ENCODE measurements at regions not wholly inside any gene's neighbourhood (a gene's known extent, or its start where the extent isn't known, plus 50 kb on each side); places are given as distances from the start of the nearest gene placed in this dataset.
A peak's percentile ranks its signal among the peaks of the same experiment; 100 is the strongest.

DNA sequence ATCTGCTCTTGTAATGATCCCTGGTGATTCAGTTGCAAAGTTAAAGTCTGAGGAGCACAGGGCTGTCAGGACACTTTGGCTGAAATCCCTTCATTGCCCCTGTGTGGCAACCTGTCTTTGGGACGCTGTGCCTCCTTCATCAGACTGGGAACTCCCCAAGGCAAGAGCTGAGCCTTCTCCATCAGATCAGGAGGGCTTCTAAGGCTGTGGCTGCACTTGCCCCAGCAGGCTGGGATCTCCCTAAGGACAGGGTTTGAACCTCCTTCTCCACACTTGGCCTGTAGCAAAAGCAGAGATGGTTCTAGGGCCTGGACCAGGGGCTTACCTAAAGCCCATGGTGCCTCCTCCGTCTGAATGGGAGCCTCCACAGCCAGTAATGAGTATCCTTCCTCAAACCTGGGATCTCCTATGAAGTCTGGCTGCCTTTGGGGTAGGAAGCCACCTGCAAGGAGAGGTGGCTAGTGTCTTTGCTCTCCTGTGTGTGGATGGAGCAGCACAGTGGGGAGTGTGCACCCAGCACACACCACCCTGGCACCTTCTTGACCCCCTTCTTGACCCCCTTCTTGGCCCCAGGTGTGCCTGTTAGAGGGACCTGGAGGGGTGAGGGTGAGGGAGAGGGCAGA lies 79.0 kb upstream of the NKD1 start:
- Histone ChIP-seq H2AFZ (ENCODE audit: low read length) (no peak overlapping the region), H3K27ac (ENCODE audit: insufficient read depth, low read length) (no peak overlapping the region), H3K4me2 (ENCODE audit: extremely low read depth, insufficient read depth, low read length) (no peak overlapping the region), H3K4me3 (replicated peaks in 1 of 4; ENCODE audit: control extremely low read depth in 1 of 4, insufficient read depth in 1 of 4, low read depth in 3 of 4, low read length in 4 of 4) (no peak overlapping the region), H3K9me3 (ENCODE audit: control insufficient read depth, insufficient read depth, low read depth, low read length) (no peaks in the 10 kb centered on the region), H3K36me3 (ENCODE audit: control insufficient read depth, insufficient read depth, low read length) (no peaks in the 10 kb centered on the region), H3K79me2 (ENCODE audit: control insufficient read depth, insufficient read depth, low read length) (no peaks in the 10 kb centered on the region), H3K9ac (ENCODE audit: insufficient read depth, low read length) (no peak overlapping the region), H3K4me1 (ENCODE audit: control insufficient read depth, extremely low read depth, insufficient read depth, low read length) (no peaks in the 10 kb centered on the region), H4K20me1 (ENCODE audit: control insufficient read depth, extremely low read depth, insufficient read depth, low read length) (no peaks in the 10 kb centered on the region), H3K27me3 (ENCODE audit: control insufficient read depth, insufficient read depth, low read length) (peaks cover 9% of the 10 kb centered on the region)
- no peak for DNase-seq (ENCODE audit: low read depth in 2 of 2)
- TF ChIP-seq CTCF (conservative IDR thresholded peaks at IDR 0.05 in 1 of 2, IDR thresholded peaks at IDR 0.05 in 1 of 2; ENCODE audit: low read depth in 1 of 2, low read length in 2 of 2) (no peak), EZH2 (IDR thresholded peaks at IDR 0.05; ENCODE audit: low read length, missing control alignments) (no peak)

- Histone ChIP-seq H3K27me3 (ENCODE audit: control insufficient read depth, insufficient read depth, low read length) (peaks cover 9% of the 10 kb centered on the region), H3K4me3 (replicated peaks in 1 of 4; ENCODE audit: control extremely low read depth in 1 of 4, insufficient read depth in 1 of 4, low read depth in 3 of 4, low read length in 4 of 4) (no peak overlapping the region), H3K27ac (ENCODE audit: insufficient read depth, low read length) (no peak overlapping the region), H3K4me2 (ENCODE audit: extremely low read depth, insufficient read depth, low read length) (no peak overlapping the region), H4K20me1 (ENCODE audit: control insufficient read depth, extremely low read depth, insufficient read depth, low read length) (no peaks in the 10 kb centered on the region), H3K9ac (ENCODE audit: insufficient read depth, low read length) (no peak overlapping the region), H2AFZ (ENCODE audit: low read length) (no peak overlapping the region), H3K4me1 (ENCODE audit: control insufficient read depth, extremely low read depth, insufficient read depth, low read length) (no peaks in the 10 kb centered on the region), H3K9me3 (ENCODE audit: control insufficient read depth, insufficient read depth, low read depth, low read length) (no peaks in the 10 kb centered on the region), H3K79me2 (ENCODE audit: control insufficient read depth, insufficient read depth, low read length) (no peaks in the 10 kb centered on the region), H3K36me3 (ENCODE audit: control insufficient read depth, insufficient read depth, low read length) (no peaks in the 10 kb centered on the region)
- TF ChIP-seq CTCF (conservative IDR thresholded peaks at IDR 0.05 in 1 of 2, IDR thresholded peaks at IDR 0.05 in 1 of 2; ENCODE audit: low read depth in 1 of 2, low read length in 2 of 2) (no peak), EZH2 (IDR thresholded peaks at IDR 0.05; ENCODE audit: low read length, missing control alignments) (no peak)
- DNase-seq (ENCODE audit: low read depth in 2 of 2) = no peak
Measured at GRCh38 chr16:50468749-50469078, 79.5 kb upstream of the NKD1 start.

- no peaks in the 10 kb centered on the region for H3K36me3 ChIP-seq (ENCODE audit: control insufficient read depth, insufficient read depth, low read length)
- TF ChIP-seq CTCF (conservative IDR thresholded peaks at IDR 0.05 in 1 of 2, IDR thresholded peaks at IDR 0.05 in 1 of 2; ENCODE audit: low read depth in 1 of 2, low read length in 2 of 2) (no peak), EZH2 (IDR thresholded peaks at IDR 0.05; ENCODE audit: low read length, missing control alignments) (no peak)
- H2AFZ ChIP-seq (ENCODE audit: low read length) = no peak overlapping the region
- no peak overlapping the region for H3K27ac ChIP-seq (ENCODE audit: insufficient read depth, low read length)
- no peaks in the 10 kb centered on the region for H3K9me3 ChIP-seq (ENCODE audit: control insufficient read depth, insufficient read depth, low read depth, low read length)
- no peak overlapping the region for H3K4me3 ChIP-seq (replicated peaks in 1 of 4; ENCODE audit: control extremely low read depth in 1 of 4, insufficient read depth in 1 of 4, low read depth in 3 of 4, low read length in 4 of 4)
- peak overlapping the region; percentile 25 for H3K4me2 ChIP-seq (ENCODE audit: extremely low read depth, insufficient read depth, low read length)
- DNase-seq (ENCODE audit: low read depth in 2 of 2) = peak in 1 of 2 donors; percentile 28
- no peaks in the 10 kb centered on the region for H4K20me1 ChIP-seq (ENCODE audit: control insufficient read depth, extremely low read depth, insufficient read depth, low read length)
- no peaks in the 10 kb centered on the region for H3K79me2 ChIP-seq (ENCODE audit: control insufficient read depth, insufficient read depth, low read length)
- no peak overlapping the region for H3K9ac ChIP-seq (ENCODE audit: insufficient read depth, low read length)
- H3K27me3 ChIP-seq (ENCODE audit: control insufficient read depth, insufficient read depth, low read length) = peaks cover 9% of the 10 kb centered on the region
- no peaks in the 10 kb centered on the region for H3K4me1 ChIP-seq (ENCODE audit: control insufficient read depth, extremely low read depth, insufficient read depth, low read length)
Measured at GRCh38 chr16:50467943-50468748, 80.0 kb upstream of the NKD1 start.
